ENCODE measurements at regions not wholly inside any gene's neighbourhood (a gene's known extent, or its start where the extent isn't known, plus 50 kb on each side); places are given as distances from the start of the nearest gene placed in this dataset.

GRCh38 chr10:36110097-36110496, 468.0 kb upstream of the FZD8 start:
- Mint-ChIP-seq H3K9me3 (ENCODE audit: unreplicated experiment) (no peaks in the 10 kb centered on the region), H3K36me3 (ENCODE audit: low read depth, unreplicated experiment) (no peaks in the 10 kb centered on the region), H3K27me3 (ENCODE audit: unreplicated experiment) (no peaks in the 10 kb centered on the region), H3K27ac (ENCODE audit: unreplicated experiment) (no peak overlapping the region), H3K4me3 (ENCODE audit: unreplicated experiment) (no peak overlapping the region), H3K4me1 (ENCODE audit: unreplicated experiment) (no peaks in the 10 kb centered on the region)
- DNase-seq (ENCODE audit: low spot score) = no peak
- no peak for TF ChIP-seq CTCF (IDR thresholded peaks at IDR 0.05; ENCODE audit: unreplicated experiment)

GRCh38 chr10:36109399-36110023, 467.4 kb upstream of the FZD8 start:
- TF ChIP-seq CTCF (IDR thresholded peaks at IDR 0.05; ENCODE audit: unreplicated experiment) = no peak
- Mint-ChIP-seq H3K27me3 (ENCODE audit: unreplicated experiment) (no peaks in the 10 kb centered on the region), H3K4me3 (ENCODE audit: unreplicated experiment) (no peak overlapping the region), H3K9me3 (ENCODE audit: unreplicated experiment) (no peaks in the 10 kb centered on the region), H3K27ac (ENCODE audit: unreplicated experiment) (no peak overlapping the region), H3K4me1 (ENCODE audit: unreplicated experiment) (no peaks in the 10 kb centered on the region), H3K36me3 (ENCODE audit: low read depth, unreplicated experiment) (no peaks in the 10 kb centered on the region)
- DNase-seq (ENCODE audit: low spot score) = no peak

GRCh38 chr10:36097696-36098095, 455.6 kb upstream of the FZD8 start:
- no peak for DNase-seq (ENCODE audit: low spot score)
- no peak overlapping the region for H3K27ac Mint-ChIP-seq (ENCODE audit: unreplicated experiment)
- H3K9me3 Mint-ChIP-seq (ENCODE audit: unreplicated experiment) = no peaks in the 10 kb centered on the region
- TF ChIP-seq CTCF (IDR thresholded peaks at IDR 0.05; ENCODE audit: unreplicated experiment) = no peak
- peaks cover 5% of the 10 kb centered on the region for H3K4me1 Mint-ChIP-seq (ENCODE audit: unreplicated experiment)
- no peaks in the 10 kb centered on the region for H3K27me3 Mint-ChIP-seq (ENCODE audit: unreplicated experiment)
- H3K36me3 Mint-ChIP-seq (ENCODE audit: low read depth, unreplicated experiment) = no peaks in the 10 kb centered on the region
- H3K4me3 Mint-ChIP-seq (ENCODE audit: unreplicated experiment) = no peak overlapping the region

GRCh38 chr10:36096576-36096975, 454.5 kb upstream of the FZD8 start:
- no peaks in the 10 kb centered on the region for H3K27me3 Mint-ChIP-seq (ENCODE audit: unreplicated experiment)
- H3K4me1 Mint-ChIP-seq (ENCODE audit: unreplicated experiment) = peaks cover 5% of the 10 kb centered on the region
- H3K27ac Mint-ChIP-seq (ENCODE audit: unreplicated experiment) = no peak overlapping the region
- no peak for TF ChIP-seq CTCF (IDR thresholded peaks at IDR 0.05; ENCODE audit: unreplicated experiment)
- no peaks in the 10 kb centered on the region for H3K9me3 Mint-ChIP-seq (ENCODE audit: unreplicated experiment)
- no peak for DNase-seq (ENCODE audit: low spot score)
- H3K36me3 Mint-ChIP-seq (ENCODE audit: low read depth, unreplicated experiment) = no peaks in the 10 kb centered on the region
- no peak overlapping the region for H3K4me3 Mint-ChIP-seq (ENCODE audit: unreplicated experiment)

GRCh38 chr10:36094096-36094495, 452.0 kb upstream of the FZD8 start:
- no peak for TF ChIP-seq CTCF (IDR thresholded peaks at IDR 0.05; ENCODE audit: unreplicated experiment)
- no peaks in the 10 kb centered on the region for H3K27me3 Mint-ChIP-seq (ENCODE audit: unreplicated experiment)
- no peaks in the 10 kb centered on the region for H3K9me3 Mint-ChIP-seq (ENCODE audit: unreplicated experiment)
- H3K4me1 Mint-ChIP-seq (ENCODE audit: unreplicated experiment) = peaks cover 5% of the 10 kb centered on the region
- H3K27ac Mint-ChIP-seq (ENCODE audit: unreplicated experiment) = no peak overlapping the region
- no peaks in the 10 kb centered on the region for H3K36me3 Mint-ChIP-seq (ENCODE audit: low read depth, unreplicated experiment)
- DNase-seq (ENCODE audit: low spot score) = no peak
- no peak overlapping the region for H3K4me3 Mint-ChIP-seq (ENCODE audit: unreplicated experiment)

Measured in endothelial cell (in vitro differentiated cells).